Stimulated activated CD4-positive, alpha-beta T cell treated with anti-CD3 and anti-CD28 coated beads, Interleukin-4, amount 100 ng/mL, for 24 hours (primary cell): ENCODE measurements at regions not wholly inside any gene's neighbourhood (a gene's known extent, or its start where the extent isn't known, plus 50 kb on each side); places are given as distances from the start of the nearest gene placed in this dataset.

Experiments used
- DNase-seq: peaks from one replicate; pipeline ENCODE4 v3.0.0-alpha.2; 2020

DNA sequence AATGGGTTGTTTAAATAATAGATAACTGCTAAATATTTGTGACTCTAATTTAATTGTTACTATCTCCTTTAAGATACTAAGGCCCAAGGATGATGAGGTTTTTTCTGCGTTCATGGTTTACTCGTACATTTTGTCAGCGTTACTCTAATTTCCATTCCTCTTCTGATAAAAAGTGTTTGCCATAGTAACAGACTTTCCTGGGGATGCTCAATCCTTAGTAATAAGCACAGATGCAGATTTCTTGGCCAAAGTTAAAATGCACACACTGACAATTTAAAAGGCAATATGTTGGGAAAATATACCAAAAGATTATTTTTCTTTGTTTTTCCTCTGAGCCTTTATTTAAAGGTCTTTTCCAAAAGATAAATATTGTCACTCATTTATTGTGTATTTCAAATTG, 149.6 kb downstream of the IRS2 start:
- no peak for DNase-seq

DNA sequence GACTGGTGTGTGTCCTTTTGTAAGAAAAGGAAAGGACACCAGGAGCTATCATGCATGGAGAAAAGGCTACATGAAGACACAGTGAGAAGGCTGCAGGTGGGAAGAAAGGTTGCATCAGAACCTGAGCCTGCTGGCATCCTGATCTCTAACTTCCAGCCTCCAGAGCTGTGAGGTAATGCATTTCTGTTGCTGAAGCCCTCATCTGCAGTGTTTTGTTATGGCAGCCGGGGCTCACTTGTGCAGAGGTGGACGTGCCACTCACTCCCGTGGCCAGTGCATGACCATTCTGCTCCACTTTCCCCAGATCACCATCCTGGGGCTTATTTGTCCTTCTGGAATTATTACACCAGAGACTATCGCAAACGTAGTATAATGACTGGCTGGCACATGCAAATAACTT, 155.3 kb downstream of the IRS2 start:
- no peak for DNase-seq

- DNase-seq: no peak
Measured at GRCh38 chr13:109630271-109630670, 156.1 kb downstream of the IRS2 start.

DNA sequence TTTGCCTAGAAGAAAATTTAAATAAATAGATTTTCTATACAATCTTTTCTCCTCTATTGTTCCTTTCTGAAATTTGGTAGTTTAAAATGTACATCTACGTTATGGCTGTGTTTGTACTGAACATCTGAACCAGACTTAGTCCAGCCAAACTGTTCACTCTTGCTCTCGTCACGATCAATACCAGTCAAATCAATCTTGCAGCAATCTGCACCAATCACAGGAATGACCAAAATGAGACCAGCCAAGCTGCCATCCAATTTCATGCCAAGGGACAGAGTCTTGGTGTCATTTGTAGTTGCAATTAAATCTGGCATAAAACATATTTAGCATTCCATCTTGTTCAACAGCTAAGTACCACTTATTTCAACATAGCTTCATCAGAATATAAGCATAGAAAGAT, 156.6 kb downstream of the IRS2 start:
- DNase-seq: no peak

DNA sequence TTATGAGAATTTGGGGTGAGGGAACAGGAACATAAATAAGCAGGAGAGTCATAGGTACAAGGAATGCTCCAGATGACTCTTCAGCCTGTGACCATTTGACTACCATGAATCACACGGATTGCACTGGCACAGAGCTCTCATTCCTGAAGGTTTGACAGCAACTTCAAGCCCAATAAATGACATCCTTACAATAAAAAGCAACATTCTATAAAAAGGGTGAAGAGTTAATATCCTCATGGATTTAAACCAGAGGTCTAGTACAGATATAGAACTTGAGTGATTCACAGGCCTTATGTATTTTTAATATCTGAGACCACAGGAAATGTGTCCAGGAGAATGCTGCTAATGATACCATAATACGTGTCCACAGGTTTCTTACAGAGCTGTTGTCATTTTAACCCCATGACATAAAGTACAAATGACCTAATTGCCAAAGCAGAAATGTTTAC, 158.1 kb downstream of the IRS2 start:
- no peak for DNase-seq

GRCh38 chr13:109627649-109628048, 158.7 kb downstream of the IRS2 start:
- no peak for DNase-seq

GRCh38 chr13:109626386-109627171, 159.8 kb downstream of the IRS2 start:
- DNase-seq: no peak

DNA sequence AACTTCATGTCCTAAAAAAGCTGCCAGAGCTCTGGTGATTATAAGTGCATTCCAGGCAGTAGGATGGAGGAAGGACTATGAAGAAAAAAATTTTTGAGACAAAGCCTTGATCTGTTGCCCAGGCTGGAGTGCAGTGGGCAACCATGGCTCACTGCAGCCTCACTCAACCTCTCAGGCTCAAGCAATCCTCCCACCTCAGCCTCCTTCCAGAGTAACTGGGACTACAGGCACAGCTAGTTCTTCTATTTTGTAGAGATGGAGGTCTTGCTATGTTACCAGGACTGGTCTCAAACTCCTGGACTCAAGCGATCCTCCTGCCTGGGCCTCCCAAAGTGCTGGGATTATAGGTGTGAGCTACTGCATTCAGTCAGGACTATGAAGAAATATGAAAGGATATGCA, 161.2 kb downstream of the IRS2 start:
- DNase-seq: no peak

- no peak for DNase-seq
Measured at GRCh38 chr13:109622006-109622405, 164.4 kb downstream of the IRS2 start.

DNA sequence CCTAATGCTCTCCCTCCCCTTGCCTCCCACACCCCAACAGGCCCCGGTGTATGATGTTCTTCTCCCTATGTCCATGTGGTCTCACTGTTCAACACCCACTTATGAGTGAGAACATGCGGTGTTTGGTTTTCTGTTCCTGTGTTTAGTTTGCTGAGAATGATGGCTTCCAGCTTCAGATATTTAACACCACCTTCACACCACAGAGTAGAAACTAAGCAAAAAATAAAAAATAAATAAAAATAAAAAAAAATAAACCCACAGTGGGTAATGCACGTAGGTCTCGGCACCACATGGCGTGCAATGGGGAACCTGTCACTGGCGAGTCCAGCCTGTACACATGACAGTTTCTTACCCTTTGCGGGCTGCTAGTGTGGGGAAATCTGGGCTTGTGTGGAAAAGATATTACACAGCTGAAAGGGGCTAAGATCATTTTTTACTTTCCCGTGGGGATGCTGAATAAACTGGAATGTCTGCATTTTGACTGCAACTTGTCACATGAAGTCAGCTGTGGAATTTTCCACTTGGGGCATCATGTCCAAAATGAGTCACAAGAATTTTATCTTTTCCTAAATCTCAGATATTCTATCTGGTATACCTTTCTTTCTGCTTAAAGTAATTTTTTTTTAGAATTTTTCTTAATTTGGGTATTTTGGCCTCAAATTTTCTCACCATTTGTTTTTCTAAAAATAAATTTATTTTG, 170.5 kb downstream of the IRS2 start:
- DNase-seq: no peak

DNA sequence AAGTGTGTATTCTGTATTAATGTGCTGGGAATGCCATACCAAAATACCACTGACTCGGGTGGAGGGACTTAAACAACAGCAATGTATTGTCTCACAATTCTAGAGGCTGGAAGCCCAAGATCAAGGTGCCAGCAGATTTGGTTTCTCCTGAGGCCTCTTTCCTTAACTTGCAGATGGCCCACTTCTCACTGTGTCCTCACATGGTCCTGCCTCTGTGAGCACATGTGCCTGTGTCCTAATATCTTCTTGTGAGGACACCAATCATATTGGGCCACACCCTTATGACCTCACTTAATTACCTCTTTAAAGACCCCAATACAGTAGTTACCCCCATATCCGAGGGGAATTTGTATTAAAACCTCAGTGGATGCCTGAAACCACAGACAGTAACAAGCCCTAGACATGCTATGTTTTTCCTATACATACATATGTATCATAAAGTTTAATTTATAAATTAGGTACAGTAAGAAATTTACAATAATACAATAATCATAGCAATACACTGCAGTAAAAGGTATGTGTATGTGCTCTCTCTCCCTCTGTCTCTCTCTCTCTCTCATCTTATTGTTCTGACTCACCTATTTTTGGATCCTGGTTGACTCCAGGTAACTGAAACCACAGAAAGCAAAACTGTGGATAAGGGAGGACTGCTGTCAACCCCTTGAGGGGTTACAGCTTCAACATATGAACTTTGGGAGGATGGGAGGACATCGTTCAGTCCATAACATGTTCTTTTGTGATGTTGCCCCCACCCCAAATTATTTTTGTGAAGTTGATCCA, 174.3 kb downstream of the IRS2 start:
- DNase-seq: no peak

GRCh38 chr13:109610517-109610916, 175.9 kb downstream of the IRS2 start:
- peak; percentile 14 for DNase-seq

DNA sequence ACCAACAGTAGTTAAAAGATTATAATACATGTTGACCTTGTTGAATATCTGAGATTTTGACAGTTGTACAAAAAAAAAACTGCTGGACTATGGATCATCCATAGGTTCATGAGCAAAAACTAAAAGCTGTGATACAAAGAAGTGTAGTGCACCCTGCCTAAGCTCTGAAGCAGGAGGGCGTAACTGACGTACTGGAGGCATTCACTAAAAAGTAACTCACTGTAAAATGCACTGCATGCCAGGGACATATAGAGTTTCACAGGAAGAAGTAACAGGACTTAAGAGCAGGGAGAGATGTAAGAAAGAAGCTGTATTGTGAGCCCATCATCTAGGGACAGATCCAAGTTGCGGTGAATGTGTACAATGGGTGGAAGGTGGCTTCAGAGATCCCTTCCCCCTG, 177.9 kb downstream of the IRS2 start:
- no peak for DNase-seq

DNA sequence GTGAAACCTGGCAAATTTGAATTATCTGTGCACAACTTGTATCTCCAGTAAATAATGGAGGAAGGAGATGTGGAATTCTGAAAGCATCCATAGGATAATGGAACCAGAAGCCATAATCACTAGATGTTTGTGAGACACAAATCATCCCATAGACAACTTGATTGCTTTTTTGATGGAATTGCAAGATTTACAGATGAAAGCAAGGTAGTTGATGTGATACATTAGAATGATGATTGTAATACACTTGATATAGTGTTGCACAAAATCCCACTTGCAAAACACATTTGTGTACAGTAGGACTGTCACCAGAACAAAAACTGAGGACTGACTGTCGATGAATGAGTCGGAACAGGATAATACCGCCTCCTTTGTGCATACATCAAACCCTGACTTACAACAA, 178.3 kb downstream of the IRS2 start:
- DNase-seq: no peak

DNA sequence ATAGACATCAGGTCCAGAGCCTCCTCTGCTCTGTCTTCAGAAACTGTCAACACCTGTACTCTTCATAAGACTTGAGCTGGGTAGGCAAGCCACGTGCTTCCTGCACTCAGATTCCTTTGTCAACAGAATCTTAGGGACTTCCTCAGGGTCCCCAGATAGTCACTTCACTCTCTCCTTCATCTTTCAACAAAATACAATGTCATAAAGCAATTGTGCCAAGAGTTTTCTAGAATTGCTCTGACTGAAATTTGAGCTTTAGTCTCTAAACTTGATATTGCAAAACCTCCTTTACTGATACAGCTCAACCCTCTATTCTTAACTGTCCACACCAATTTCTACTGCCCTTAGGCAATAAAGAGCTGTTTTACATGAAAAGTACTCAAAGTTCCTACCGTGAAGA, 179.9 kb downstream of the IRS2 start:
- DNase-seq: no peak

DNA sequence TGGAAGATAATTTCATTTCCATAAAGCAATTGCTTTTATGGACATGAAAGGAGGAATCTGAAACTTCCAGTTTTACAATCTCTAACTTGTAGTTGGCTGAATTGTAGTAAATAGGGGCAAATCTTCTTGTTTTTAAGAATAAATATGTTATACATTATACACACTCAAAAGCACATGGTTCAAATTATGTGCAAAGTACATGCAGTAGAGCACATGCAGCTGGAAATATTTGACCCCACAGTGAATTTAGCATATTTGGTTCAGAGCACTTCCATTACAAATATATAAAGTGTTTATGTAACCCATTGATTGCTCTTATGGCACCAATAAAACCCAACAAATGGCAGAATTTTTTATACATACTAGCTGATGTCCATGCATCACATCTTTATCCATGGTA, 180.5 kb downstream of the IRS2 start:
- DNase-seq: no peak

GRCh38 chr13:109604894-109605293, 181.5 kb downstream of the IRS2 start:
- DNase-seq: no peak

DNA sequence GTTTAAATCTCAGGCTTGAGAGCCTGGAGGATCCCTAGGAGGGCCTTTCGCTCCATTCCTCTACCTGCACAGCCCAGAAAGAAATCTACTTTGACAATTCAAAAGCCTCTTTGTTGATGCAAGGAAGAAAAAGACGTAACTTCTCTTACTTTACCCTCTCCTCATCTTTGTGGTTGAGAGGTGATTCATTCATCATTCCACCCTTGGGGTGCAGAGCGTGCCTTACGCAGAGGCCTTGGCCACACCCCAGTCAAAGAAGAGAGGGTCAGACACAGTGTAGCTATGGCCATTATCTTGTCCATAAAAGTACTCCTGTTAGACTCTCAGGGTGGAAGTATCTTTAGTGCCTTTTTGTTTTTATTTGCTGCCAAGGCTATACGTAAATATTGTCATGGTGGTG, 184.0 kb downstream of the IRS2 start:
- DNase-seq: no peak

GRCh38 chr13:109599901-109600657, 186.3 kb downstream of the IRS2 start:
- DNase-seq: no peak

- DNase-seq: no peak
Measured at GRCh38 chr13:109595471-109595870, 190.9 kb downstream of the IRS2 start.

GRCh38 chr13:109593230-109593629, 193.2 kb downstream of the IRS2 start:
- no peak for DNase-seq

DNA sequence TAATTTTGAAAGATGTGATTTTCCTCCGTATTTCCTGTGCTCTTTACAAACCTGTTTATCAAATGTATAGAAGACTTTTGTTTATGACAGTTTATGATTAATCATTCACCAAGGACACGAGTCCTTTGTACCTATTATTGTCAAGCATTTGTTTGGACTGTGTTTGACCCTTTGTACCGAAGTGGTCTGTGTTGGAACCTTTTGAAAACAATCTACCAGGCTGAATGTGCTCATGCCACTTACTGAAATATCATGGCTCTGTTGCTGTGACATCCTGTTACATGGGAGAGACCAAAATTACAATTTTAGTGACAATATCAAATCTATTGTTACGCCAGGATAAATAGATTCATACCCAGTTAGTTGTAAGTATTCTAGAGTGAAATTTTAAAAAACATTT, 193.6 kb downstream of the IRS2 start:
- DNase-seq: no peak

DNA sequence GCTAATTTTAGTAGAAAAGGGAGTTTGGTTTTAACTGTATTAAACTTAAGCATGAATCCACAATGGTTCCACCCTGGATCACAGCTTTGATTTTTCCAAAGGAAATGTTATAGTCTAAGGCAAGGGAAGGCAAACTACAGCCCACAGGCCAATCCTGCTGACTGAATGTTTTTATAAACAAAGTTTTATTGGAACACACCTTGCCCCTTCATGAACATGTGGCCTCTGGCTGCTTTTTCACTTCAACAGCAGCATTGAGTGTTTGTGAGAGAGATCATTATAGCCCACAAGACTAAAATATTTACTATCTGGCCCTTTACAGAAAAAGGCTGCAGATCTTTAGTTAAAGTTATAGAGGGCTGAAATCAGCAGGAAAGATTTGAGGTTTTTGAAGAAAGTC, 198.7 kb downstream of the IRS2 start:
- no peak for DNase-seq
